A549 (cell line): ENCODE measurements at regions not wholly inside any gene's neighbourhood (a gene's known extent, or its start where the extent isn't known, plus 50 kb on each side); places are given as distances from the start of the nearest gene placed in this dataset.

ENCODE experiments used
- BCL3 ChIP-seq: fragments of >200 bp; sonication (Bioruptor Twin); formaldehyde crosslinking; IDR thresholded peaks from 3 replicates; pipeline ENCODE4 v1.6.1; 2016
- CBX2 ChIP-seq: fragments of 200-600 bp; sonication (generic); IDR thresholded peaks from 2 replicates; pipeline ENCODE4 v1.6.1; 2016; ENCODE audit warnings: low read depth, mild to moderate bottlenecking, borderline replicate concordance
- CTCF ChIP-seq: fragments of >200 bp; sonication (Bioruptor Twin); formaldehyde crosslinking; IDR thresholded peaks from 3 replicates; pipeline ENCODE4 v1.5.1; 2016
- EP300 ChIP-seq, 2 experiments: fragments of >200 bp; sonication (Bioruptor Twin); formaldehyde crosslinking; IDR thresholded peaks; 2 replicates in 1 of 2; 3 replicates in 1 of 2; pipeline ENCODE4 v1.6.1; 2016 to 2017
- FOSL2 ChIP-seq, 2 experiments: fragments of 450-650 bp in 1 of 2; fragments of >200 bp in 1 of 2; sonication (Bioruptor Twin) in 1 of 2; formaldehyde crosslinking; IDR thresholded peaks; 2 replicates each; pipeline versions ENCODE4 v1.5.0 to v1.6.1; 2016 to 2020; ENCODE audit warnings: mild to moderate bottlenecking in 1 of 2, moderate library complexity in 1 of 2
- JUNB ChIP-seq: fragments of >200 bp; sonication (Bioruptor Twin); formaldehyde crosslinking; IDR thresholded peaks from 2 replicates; pipeline ENCODE4 v1.6.1; 2016
- KDM5A ChIP-seq: fragments of 200-600 bp; sonication (generic); IDR thresholded peaks from 2 replicates; pipeline ENCODE4 v1.6.1; 2016; ENCODE audit warnings: antibody characterized with exemption, mild to moderate bottlenecking
- MAX ChIP-seq: IDR thresholded peaks from 2 replicates; pipeline ENCODE4 v1.6.1; 2012
- MAZ ChIP-seq: fragments of 150-350 bp; IDR thresholded peaks from 2 replicates; pipeline ENCODE4 v1.6.1; 2014; ENCODE audit warnings: antibody characterized with exemption, low read depth, low read length, borderline replicate concordance
- POLR2A ChIP-seq: IDR thresholded peaks from 2 replicates; pipeline ENCODE4 v1.6.1; 2012; ENCODE audit warnings: mild to moderate bottlenecking, low read length
- RAD21 ChIP-seq, 2 experiments: fragments of >200 bp in 1 of 2; sonication (Bioruptor Twin) in 1 of 2; formaldehyde crosslinking in 1 of 2; IDR thresholded peaks in 1 of 2; conservative IDR thresholded peaks in 1 of 2; 2 replicates in 1 of 2; 3 replicates in 1 of 2; pipeline ENCODE4 v1.6.1; 2012 to 2018; ENCODE audit warnings: inconsistent platforms in 1 of 2
- USF2 ChIP-seq: fragments of 450-650 bp; IDR thresholded peaks from 2 replicates; pipeline ENCODE4 v1.6.1; 2014; ENCODE audit warnings: antibody characterized with exemption
- TF ChIP-seq, protein P1 (sequence below): IDR thresholded peaks from 2 replicates; pipeline ENCODE4 v1.6.1; 2012

- TF ChIP-seq MAX = no peak
- no peak for TF ChIP-seq CTCF
- no peak for TF ChIP-seq RAD21 (conservative IDR thresholded peaks at IDR 0.05 in 1 of 2, IDR thresholded peaks at IDR 0.05 in 1 of 2)
- TF ChIP-seq USF2 = no peak
- no peak for TF ChIP-seq JUNB
- TF ChIP-seq CBX2 = no peak
- TF ChIP-seq MAZ = no peak
- TF ChIP-seq FOSL2 (IDR thresholded peaks at IDR 0.05) = no peak
- TF ChIP-seq FOSL2 (CRISPR knock-in tag; IDR thresholded peaks at IDR 0.05) = no peak
- no peak for TF ChIP-seq EP300 (IDR thresholded peaks at IDR 0.05)
- TF ChIP-seq KDM5A = no peak
- no peak for TF ChIP-seq BCL3
- no peak for TF ChIP-seq POLR2A
- TF ChIP-seq, protein P1, sequence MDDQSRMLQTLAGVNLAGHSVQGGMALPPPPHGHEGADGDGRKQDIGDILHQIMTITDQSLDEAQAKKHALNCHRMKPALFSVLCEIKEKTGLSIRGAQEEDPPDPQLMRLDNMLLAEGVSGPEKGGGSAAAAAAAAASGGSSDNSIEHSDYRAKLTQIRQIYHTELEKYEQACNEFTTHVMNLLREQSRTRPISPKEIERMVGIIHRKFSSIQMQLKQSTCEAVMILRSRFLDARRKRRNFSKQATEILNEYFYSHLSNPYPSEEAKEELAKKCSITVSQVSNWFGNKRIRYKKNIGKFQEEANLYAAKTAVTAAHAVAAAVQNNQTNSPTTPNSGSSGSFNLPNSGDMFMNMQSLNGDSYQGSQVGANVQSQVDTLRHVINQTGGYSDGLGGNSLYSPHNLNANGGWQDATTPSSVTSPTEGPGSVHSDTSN = no peak
Measured at GRCh38 chr6:49025273-49026240, 437.5 kb downstream of the MMUT start.
